ENCODE measurements at regions not wholly inside any gene's neighbourhood (a gene's known extent, or its start where the extent isn't known, plus 50 kb on each side); places are given as distances from the start of the nearest gene placed in this dataset.
"Not testable (repeated sequence)": the region's sequence is repeated elsewhere in the genome, so short reads cannot be mapped to it uniquely, and the experiment has no call there.

GRCh38 chr12:108423486-108423885 lies 84.4 kb upstream of the CMKLR1 start:
- no peak for DNase-seq

- not testable (repeated sequence) for DNase-seq
These were observed 82.0 kb upstream of the CMKLR1 start for GRCh38 chr12:108421082-108421481.

GRCh38 chr12:108420421-108420820 lies 81.3 kb upstream of the CMKLR1 start:
- DNase-seq: not testable (repeated sequence)

GRCh38 chr12:108419949-108420348 lies 80.8 kb upstream of the CMKLR1 start:
- no peak for DNase-seq

- DNase-seq: no peak
These were observed 79.2 kb upstream of the CMKLR1 start for GRCh38 chr12:108418164-108418890.

- DNase-seq: no peak
These were observed 74.9 kb upstream of the CMKLR1 start for GRCh38 chr12:108414021-108414420.

- DNase-seq: no peak
These were observed 71.6 kb upstream of the CMKLR1 start for GRCh38 chr12:108410689-108411088.

GRCh38 chr12:108409481-108409880 lies 70.4 kb upstream of the CMKLR1 start:
- no peak for DNase-seq

GRCh38 chr12:108403952-108404351 lies 64.8 kb upstream of the CMKLR1 start:
- DNase-seq: no peak

GRCh38 chr12:108401964-108402363 lies 62.9 kb upstream of the CMKLR1 start:
- DNase-seq: no peak

GRCh38 chr12:108400900-108401480 lies 61.9 kb upstream of the CMKLR1 start:
- no peak for DNase-seq

GRCh38 chr12:108400481-108400880 lies 61.4 kb upstream of the CMKLR1 start:
- DNase-seq: no peak

GRCh38 chr12:108400056-108400455 lies 60.9 kb upstream of the CMKLR1 start:
- DNase-seq: no peak

- no peak for DNase-seq
These were observed 60.4 kb upstream of the CMKLR1 start for GRCh38 chr12:108399514-108399913.

GRCh38 chr12:108394196-108394595 lies 55.1 kb upstream of the CMKLR1 start:
- no peak for DNase-seq

- no peak for DNase-seq
These were observed 53.2 kb upstream of the CMKLR1 start for GRCh38 chr12:108392284-108392683.

GRCh38 chr12:108390495-108391203 lies 51.5 kb upstream of the CMKLR1 start:
- no peak for DNase-seq

GRCh38 chr12:108389544-108389943 lies 50.4 kb upstream of the CMKLR1 start:
- no peak for DNase-seq

Measured in NCI-H1105 (cell line).